GM04503 (cell line): ENCODE measurements at regions not wholly inside any gene's neighbourhood (a gene's known extent, or its start where the extent isn't known, plus 50 kb on each side); places are given as distances from the start of the nearest gene placed in this dataset.
A peak's percentile ranks its signal among the peaks of the same experiment; 100 is the strongest.

ENCODE experiments used
- DNase-seq: peaks from one replicate; pipeline ENCODE4 v3.0.0-alpha.2; 2012; ENCODE audit warnings: low read depth

- no peak for DNase-seq
Measured at GRCh38 chr10:10819206-10819856, 198.3 kb upstream of the CELF2 start.

GRCh38 chr10:10821926-10822325 lies 195.7 kb upstream of the CELF2 start:
- DNase-seq = no peak

GRCh38 chr10:10824591-10825148 lies 193.0 kb upstream of the CELF2 start:
- DNase-seq = peak; percentile 67

- DNase-seq = peak; percentile 31
Measured at GRCh38 chr10:10826125-10826524, 191.5 kb upstream of the CELF2 start.

GRCh38 chr10:10828623-10829022 lies 189.0 kb upstream of the CELF2 start:
- DNase-seq = no peak

GRCh38 chr10:10829576-10829975 lies 188.1 kb upstream of the CELF2 start:
- DNase-seq = no peak

GRCh38 chr10:10830293-10830986 lies 187.2 kb upstream of the CELF2 start:
- DNase-seq = peak; percentile 91

- DNase-seq = peak; percentile 67
Measured at GRCh38 chr10:10831085-10831484, 186.6 kb upstream of the CELF2 start.

- no peak for DNase-seq
Measured at GRCh38 chr10:10833955-10834354, 183.7 kb upstream of the CELF2 start.

- DNase-seq = no peak
Measured at GRCh38 chr10:10844251-10844650, 173.4 kb upstream of the CELF2 start.

- no peak for DNase-seq
Measured at GRCh38 chr10:10845185-10845584, 172.5 kb upstream of the CELF2 start.

GRCh38 chr10:10845826-10846503 lies 171.7 kb upstream of the CELF2 start:
- DNase-seq = no peak

- DNase-seq = no peak
Measured at GRCh38 chr10:10846504-10846900, 171.2 kb upstream of the CELF2 start.

GRCh38 chr10:10847387-10847786 lies 170.3 kb upstream of the CELF2 start:
- DNase-seq = no peak

- no peak for DNase-seq
Measured at GRCh38 chr10:10848488-10849111, 169.1 kb upstream of the CELF2 start.

GRCh38 chr10:10849306-10849705 lies 168.4 kb upstream of the CELF2 start:
- no peak for DNase-seq

- no peak for DNase-seq
Measured at GRCh38 chr10:10850214-10850613, 167.5 kb upstream of the CELF2 start.

- no peak for DNase-seq
Measured at GRCh38 chr10:10852464-10852863, 165.2 kb upstream of the CELF2 start.

GRCh38 chr10:10853954-10854353 lies 163.7 kb upstream of the CELF2 start:
- DNase-seq = no peak

GRCh38 chr10:10854725-10855124 lies 162.9 kb upstream of the CELF2 start:
- no peak for DNase-seq

GRCh38 chr10:10855151-10855581 lies 162.5 kb upstream of the CELF2 start:
- DNase-seq = no peak

- no peak for DNase-seq
Measured at GRCh38 chr10:10860455-10860976, 157.2 kb upstream of the CELF2 start.
